Activated CD8-positive, alpha-beta T cell treated with anti-CD3 and anti-CD28 coated beads, Interleukin-2, amount 10 ng/mL, durations not matched to agents 7 days and 5 days (primary cell): ENCODE measurements at regions not wholly inside any gene's neighbourhood (a gene's known extent, or its start where the extent isn't known, plus 50 kb on each side); places are given as distances from the start of the nearest gene placed in this dataset.

Source experiments
- ATAC-seq: fragments of 150-1000 bp; cut with Tn5 transposase; one replicate; pipeline ENCODE4 v1.10.0; 2021; ENCODE audit warnings: moderate library complexity
- CTCF ChIA-PET: fragments of 350-600 bp; sonication (Branson Sonifier 250); formaldehyde crosslinking; loops from one replicate; lab custom pipeline; 2021; ENCODE audit warnings: antibody characterized with exemption; lab: Charles Lee
- POLR2A ChIA-PET: fragments of 350-600 bp; sonication (Branson Sonifier 250); formaldehyde crosslinking; loops from one replicate; lab custom pipeline; 2021; ENCODE audit warnings: antibody characterized with exemption; lab: Charles Lee
- DNase-seq: peaks from one replicate; pipeline ENCODE4 v3.0.0-alpha.2; 2020
- H3K27ac Mint-ChIP-seq: one replicate; pipeline ENCODE4 v1.8.0; 2021; ENCODE audit warnings: mild to moderate bottlenecking, mixed read lengths
- H3K27me3 Mint-ChIP-seq: one replicate; pipeline ENCODE4 v1.8.0; 2021; ENCODE audit warnings: low read depth, mixed read lengths
- H3K36me3 Mint-ChIP-seq: one replicate; pipeline ENCODE4 v1.8.0; 2021; ENCODE audit warnings: low read depth, mixed read lengths
- H3K4me1 Mint-ChIP-seq: one replicate; pipeline ENCODE4 v1.8.0; 2021; ENCODE audit warnings: low read depth, mixed read lengths
- H3K4me3 Mint-ChIP-seq: one replicate; pipeline ENCODE4 v1.8.0; 2021; ENCODE audit warnings: mild to moderate bottlenecking, mixed read lengths
- H3K9me3 Mint-ChIP-seq: one replicate; pipeline ENCODE4 v1.8.0; 2022; ENCODE audit warnings: mixed read lengths; ENCODE audit not compliant: insufficient read depth

GRCh38 chr9:86713970-86714369, 233.3 kb downstream of the GAS1 start:
- DNase-seq (no peak), ATAC-seq (no peak)
- Mint-ChIP-seq H3K4me3 (no peak overlapping the region), H3K36me3 (no peaks in the 10 kb centered on the region), H3K4me1 (no peaks in the 10 kb centered on the region), H3K27me3 (no peaks in the 10 kb centered on the region), H3K27ac (no peak overlapping the region), H3K9me3 (no peaks in the 10 kb centered on the region)
- CTCF ChIA-PET: no interaction called here
- POLR2A ChIA-PET: no interaction called here

GRCh38 chr9:86713470-86713869, 233.8 kb downstream of the GAS1 start:
- H3K27ac Mint-ChIP-seq: no peak overlapping the region
- no peaks in the 10 kb centered on the region for H3K27me3 Mint-ChIP-seq
- no peaks in the 10 kb centered on the region for H3K36me3 Mint-ChIP-seq
- no peak for ATAC-seq
- H3K4me3 Mint-ChIP-seq: no peak overlapping the region
- CTCF ChIA-PET: no interaction called here
- DNase-seq: no peak
- POLR2A ChIA-PET: no interaction called here
- no peaks in the 10 kb centered on the region for H3K9me3 Mint-ChIP-seq
- no peaks in the 10 kb centered on the region for H3K4me1 Mint-ChIP-seq

GRCh38 chr9:86708918-86709835, 238.1 kb downstream of the GAS1 start:
- Mint-ChIP-seq H3K4me1 (no peaks in the 10 kb centered on the region), H3K27me3 (no peaks in the 10 kb centered on the region), H3K36me3 (no peaks in the 10 kb centered on the region), H3K4me3 (no peak overlapping the region), H3K9me3 (no peaks in the 10 kb centered on the region), H3K27ac (no peak overlapping the region)
- ChIA-PET POLR2A (interaction anchor here (0.6 kb wide), 1 partner anchor 239 kb away, joined by 4 read pairs; no protein-coding TSS in a partner anchor), CTCF (no interaction called here)
- ATAC-seq (no peak), DNase-seq (no peak)

GRCh38 chr9:86707932-86708510, 239.3 kb downstream of the GAS1 start:
- no peaks in the 10 kb centered on the region for H3K9me3 Mint-ChIP-seq
- H3K27me3 Mint-ChIP-seq: no peaks in the 10 kb centered on the region
- no peak for DNase-seq
- no peaks in the 10 kb centered on the region for H3K4me1 Mint-ChIP-seq
- no peaks in the 10 kb centered on the region for H3K36me3 Mint-ChIP-seq
- no peak overlapping the region for H3K4me3 Mint-ChIP-seq
- POLR2A ChIA-PET: no interaction called here
- CTCF ChIA-PET: no interaction called here
- no peak for ATAC-seq
- no peak overlapping the region for H3K27ac Mint-ChIP-seq

GRCh38 chr9:86706391-86706790, 240.9 kb downstream of the GAS1 start:
- CTCF ChIA-PET: interaction anchor here (1.0 kb wide), 1 partner anchor 19 kb away, joined by 3 read pairs; no protein-coding TSS in a partner anchor
- no peak for DNase-seq
- no peaks in the 10 kb centered on the region for H3K4me1 Mint-ChIP-seq
- H3K27ac Mint-ChIP-seq: no peak overlapping the region
- no peaks in the 10 kb centered on the region for H3K9me3 Mint-ChIP-seq
- no peaks in the 10 kb centered on the region for H3K27me3 Mint-ChIP-seq
- ATAC-seq: no peak
- POLR2A ChIA-PET: no interaction called here
- no peaks in the 10 kb centered on the region for H3K36me3 Mint-ChIP-seq
- no peak overlapping the region for H3K4me3 Mint-ChIP-seq

- no peaks in the 10 kb centered on the region for H3K27me3 Mint-ChIP-seq
- no peak overlapping the region for H3K27ac Mint-ChIP-seq
- no peaks in the 10 kb centered on the region for H3K4me1 Mint-ChIP-seq
- DNase-seq (no peak), ATAC-seq (no peak)
- no peak overlapping the region for H3K4me3 Mint-ChIP-seq
- ChIA-PET CTCF (no interaction called here), POLR2A (no interaction called here)
- H3K36me3 Mint-ChIP-seq: no peaks in the 10 kb centered on the region
- no peaks in the 10 kb centered on the region for H3K9me3 Mint-ChIP-seq
Measured at GRCh38 chr9:86705490-86705889, 241.8 kb downstream of the GAS1 start.

GRCh38 chr9:86703346-86703745, 244.0 kb downstream of the GAS1 start:
- ChIA-PET POLR2A (interaction anchor here (0.6 kb wide), 1 partner anchor 788 kb away, joined by 3 read pairs; no protein-coding TSS in a partner anchor), CTCF (no interaction called here)
- H3K4me3 Mint-ChIP-seq: no peak overlapping the region
- H3K27ac Mint-ChIP-seq: no peak overlapping the region
- no peak for DNase-seq
- no peaks in the 10 kb centered on the region for H3K27me3 Mint-ChIP-seq
- H3K36me3 Mint-ChIP-seq: no peaks in the 10 kb centered on the region
- no peak for ATAC-seq
- H3K9me3 Mint-ChIP-seq: no peaks in the 10 kb centered on the region
- H3K4me1 Mint-ChIP-seq: no peaks in the 10 kb centered on the region

- Mint-ChIP-seq H3K36me3 (no peaks in the 10 kb centered on the region), H3K4me3 (no peak overlapping the region), H3K27ac (no peak overlapping the region), H3K4me1 (no peaks in the 10 kb centered on the region), H3K27me3 (no peaks in the 10 kb centered on the region), H3K9me3 (no peaks in the 10 kb centered on the region)
- no peak for ATAC-seq
- ChIA-PET POLR2A (no interaction called here), CTCF (no interaction called here)
- no peak for DNase-seq
Measured at GRCh38 chr9:86700629-86701028, 246.7 kb downstream of the GAS1 start.

GRCh38 chr9:86697999-86698398, 249.3 kb downstream of the GAS1 start:
- ChIA-PET CTCF (no interaction called here), POLR2A (no interaction called here)
- no peaks in the 10 kb centered on the region for H3K4me1 Mint-ChIP-seq
- H3K36me3 Mint-ChIP-seq: no peaks in the 10 kb centered on the region
- ATAC-seq: no peak
- no peak overlapping the region for H3K27ac Mint-ChIP-seq
- H3K27me3 Mint-ChIP-seq: no peaks in the 10 kb centered on the region
- DNase-seq: no peak
- no peaks in the 10 kb centered on the region for H3K9me3 Mint-ChIP-seq
- H3K4me3 Mint-ChIP-seq: no peak overlapping the region

GRCh38 chr9:86697213-86697612, 250.1 kb downstream of the GAS1 start:
- Mint-ChIP-seq H3K27me3 (no peaks in the 10 kb centered on the region), H3K9me3 (no peaks in the 10 kb centered on the region), H3K4me1 (no peaks in the 10 kb centered on the region), H3K27ac (no peak overlapping the region), H3K4me3 (no peak overlapping the region), H3K36me3 (no peaks in the 10 kb centered on the region)
- POLR2A ChIA-PET: no interaction called here
- ATAC-seq (no peak), DNase-seq (no peak)
- CTCF ChIA-PET: no interaction called here

GRCh38 chr9:86695910-86696424, 251.3 kb downstream of the GAS1 start:
- Mint-ChIP-seq H3K27ac (no peak overlapping the region), H3K27me3 (no peaks in the 10 kb centered on the region), H3K9me3 (no peaks in the 10 kb centered on the region), H3K4me1 (no peaks in the 10 kb centered on the region), H3K4me3 (no peak overlapping the region), H3K36me3 (no peaks in the 10 kb centered on the region)
- ChIA-PET CTCF (no interaction called here), POLR2A (no interaction called here)
- no peak for ATAC-seq
- no peak for DNase-seq

- CTCF ChIA-PET: no interaction called here
- Mint-ChIP-seq H3K27me3 (peaks cover 2% of the 10 kb centered on the region), H3K4me3 (no peak overlapping the region), H3K4me1 (no peaks in the 10 kb centered on the region), H3K27ac (no peak overlapping the region), H3K9me3 (no peaks in the 10 kb centered on the region), H3K36me3 (no peaks in the 10 kb centered on the region)
- ATAC-seq: no peak
- DNase-seq: no peak
- POLR2A ChIA-PET: no interaction called here
Measured at GRCh38 chr9:86690034-86690433, 257.3 kb downstream of the GAS1 start.
